SK-N-DZ (cell line): ENCODE measurements at regions not wholly inside any gene's neighbourhood (a gene's known extent, or its start where the extent isn't known, plus 50 kb on each side); places are given as distances from the start of the nearest gene placed in this dataset.
"Not testable (repeated sequence)": the region's sequence is repeated elsewhere in the genome, so short reads cannot be mapped to it uniquely, and the experiment has no call there.

Source experiments
- DNase-seq: peaks from one replicate; pipeline ENCODE4 v3.0.0-alpha.2; 2015; ENCODE audit warnings: low spot score

- DNase-seq: no peak
These were observed 165.6 kb upstream of the PRICKLE2 start for GRCh38 chr3:64390893-64391292.

DNA sequence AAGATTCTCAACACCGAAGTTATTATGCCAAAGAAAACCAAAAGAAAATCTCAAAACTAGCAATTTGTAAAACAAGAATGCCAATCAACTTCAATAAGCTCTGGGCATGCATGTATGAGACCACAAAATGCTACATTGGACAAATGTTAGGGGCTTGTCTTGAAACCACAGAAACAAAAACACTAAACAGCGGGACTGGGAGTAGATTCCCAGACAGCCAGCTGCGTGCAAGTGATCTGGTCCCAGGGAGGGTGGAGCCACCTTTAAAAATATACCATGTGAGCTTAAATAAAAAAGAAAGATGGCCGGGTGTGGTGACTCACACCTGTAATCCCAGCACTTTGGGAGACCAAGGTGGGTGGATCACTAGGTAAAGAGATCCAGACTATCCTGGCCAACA lies 163.6 kb upstream of the PRICKLE2 start:
- DNase-seq: no peak

- DNase-seq: no peak
These were observed 162.4 kb upstream of the PRICKLE2 start for GRCh38 chr3:64387688-64388087.

DNA sequence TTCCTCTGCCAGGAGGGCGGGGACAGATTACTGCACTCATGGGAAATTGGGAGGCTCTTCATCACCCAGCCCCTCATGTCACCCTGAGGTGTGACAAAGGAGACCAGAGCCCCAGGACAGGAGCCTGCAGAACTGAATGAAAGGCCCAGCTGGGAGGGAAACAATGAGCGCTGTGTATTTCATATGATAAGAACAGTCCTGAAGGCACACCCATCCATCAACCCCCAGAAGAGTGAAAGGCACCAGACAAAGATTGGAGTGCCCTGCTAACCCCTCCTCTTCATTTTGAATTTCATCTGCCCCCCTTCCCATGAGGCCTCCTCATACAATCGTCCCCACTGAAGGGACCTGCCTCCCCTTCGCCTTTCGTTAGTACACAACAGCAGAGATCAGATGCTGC lies 160.0 kb upstream of the PRICKLE2 start:
- no peak for DNase-seq

DNA sequence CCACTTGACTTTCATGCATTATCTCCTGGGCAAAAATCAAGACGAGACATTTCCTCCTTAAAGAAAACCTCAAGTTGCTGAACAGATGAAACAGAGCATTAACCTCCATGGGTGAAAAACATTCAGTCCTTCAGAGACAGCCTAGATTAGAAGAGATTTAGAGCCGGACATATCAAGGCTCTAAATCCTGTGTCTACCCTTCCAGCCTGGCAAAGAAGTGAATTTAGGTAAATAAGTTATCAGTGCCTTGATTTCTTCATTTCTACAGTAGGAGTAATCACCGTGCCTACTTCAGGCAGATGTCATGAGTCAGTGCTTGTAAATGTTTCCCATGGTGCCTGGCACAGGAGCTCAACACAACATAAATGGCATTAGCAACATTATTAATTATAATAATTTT lies 159.3 kb upstream of the PRICKLE2 start:
- DNase-seq: no peak

- DNase-seq: no peak
These were observed 156.9 kb upstream of the PRICKLE2 start for GRCh38 chr3:64382153-64382552.

DNA sequence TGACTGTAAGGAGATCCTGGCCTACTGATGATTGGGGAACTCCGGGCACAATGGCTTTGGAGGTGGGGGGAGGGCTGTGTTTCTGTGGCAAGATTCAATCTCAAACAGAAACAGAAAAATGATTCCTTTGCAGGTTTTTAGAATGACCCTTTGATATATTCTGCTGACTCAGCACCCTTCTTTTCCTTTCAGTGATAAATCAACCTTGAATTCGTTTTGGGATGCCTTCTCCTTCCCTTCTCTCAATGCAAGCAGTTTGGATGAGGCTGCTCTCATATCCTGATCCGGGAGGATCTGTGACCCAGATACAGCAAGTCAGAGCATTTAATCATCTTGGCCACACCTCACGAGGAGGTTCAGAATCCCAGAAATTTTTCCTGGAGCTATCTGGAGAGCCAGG lies 156.1 kb upstream of the PRICKLE2 start:
- no peak for DNase-seq

GRCh38 chr3:64380546-64380945 lies 155.3 kb upstream of the PRICKLE2 start:
- no peak for DNase-seq

- DNase-seq: no peak
These were observed 154.0 kb upstream of the PRICKLE2 start for GRCh38 chr3:64379221-64379620.

GRCh38 chr3:64377942-64378341 lies 152.7 kb upstream of the PRICKLE2 start:
- DNase-seq: no peak

DNA sequence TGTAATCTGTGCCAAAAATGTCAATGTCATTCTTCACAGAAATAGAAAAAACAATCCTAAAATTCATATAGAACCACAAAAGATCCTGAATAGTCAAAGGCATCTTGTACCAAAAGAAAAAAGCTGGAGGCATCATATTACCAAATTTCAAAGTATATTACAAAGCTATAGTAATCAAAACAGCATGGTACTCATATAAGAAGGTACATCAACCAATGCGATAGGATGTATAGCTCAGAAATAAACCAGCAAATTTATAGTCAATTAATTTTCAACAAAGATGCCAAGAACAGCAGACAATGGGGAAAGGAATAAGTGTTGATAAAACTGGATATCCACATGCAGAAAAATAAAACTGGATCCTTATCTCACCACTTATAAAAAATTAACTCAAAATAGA lies 150.5 kb upstream of the PRICKLE2 start:
- no peak for DNase-seq

DNA sequence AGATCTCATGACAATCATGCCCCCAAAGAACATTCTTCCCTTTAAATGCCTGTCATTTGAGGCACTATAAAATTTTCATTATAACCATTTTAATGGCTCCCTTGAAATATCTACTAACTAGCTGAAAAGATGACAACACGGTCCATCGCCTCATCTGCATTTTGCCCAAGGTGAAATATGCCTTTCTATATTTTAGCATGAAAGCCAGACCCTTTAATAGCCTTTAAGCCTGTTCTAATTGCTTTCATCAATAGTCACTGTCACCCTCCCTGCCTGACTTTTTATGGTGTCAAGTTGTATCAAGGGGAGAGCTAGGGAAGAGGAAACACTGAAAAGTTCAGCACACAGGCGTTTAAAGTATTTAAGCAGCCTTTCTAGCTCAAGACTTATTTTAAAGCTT lies 144.1 kb upstream of the PRICKLE2 start:
- DNase-seq: no peak

- DNase-seq: no peak
These were observed 143.2 kb upstream of the PRICKLE2 start for GRCh38 chr3:64368257-64369020.

- no peak for DNase-seq
These were observed 140.6 kb upstream of the PRICKLE2 start for GRCh38 chr3:64365877-64366276.

DNA sequence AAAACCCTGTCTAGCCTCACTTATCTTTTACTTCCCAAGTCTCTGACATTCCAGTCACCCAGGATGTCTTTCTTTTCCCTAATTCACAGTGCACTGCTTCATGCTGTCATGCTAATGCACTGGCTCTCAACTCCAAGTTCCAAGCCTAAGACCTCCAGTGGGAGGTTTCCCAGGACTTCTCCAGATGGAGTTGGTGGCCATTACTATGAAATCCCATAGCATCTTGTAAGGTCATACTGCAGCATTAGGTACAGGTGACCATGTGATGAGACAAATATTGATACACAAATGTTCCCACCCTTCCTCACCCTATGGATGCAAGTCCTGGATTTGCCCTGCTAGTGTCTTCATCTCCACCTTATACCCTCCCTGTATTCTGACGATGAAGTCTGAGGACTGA lies 138.6 kb upstream of the PRICKLE2 start:
- no peak for DNase-seq

- DNase-seq: no peak
These were observed 136.9 kb upstream of the PRICKLE2 start for GRCh38 chr3:64361962-64362735.

DNA sequence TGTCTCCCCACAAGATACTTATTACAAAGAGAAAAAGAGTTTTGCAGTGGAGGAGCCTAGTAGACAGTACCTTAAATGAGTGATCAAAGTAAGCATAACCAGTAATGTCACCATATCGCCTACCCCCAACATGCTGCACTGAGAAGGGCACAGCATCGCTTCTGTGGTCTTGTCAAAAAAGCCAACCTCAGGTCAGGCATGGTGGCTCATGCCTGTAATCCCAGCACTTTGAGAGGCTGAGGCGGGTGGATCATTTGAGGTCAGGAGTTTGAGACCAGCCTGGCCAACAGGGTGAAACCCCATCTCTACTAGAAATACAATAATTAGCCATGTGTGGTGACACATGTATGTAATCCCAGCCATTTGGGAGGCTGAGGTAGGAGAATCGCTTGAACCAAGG lies 135.8 kb upstream of the PRICKLE2 start:
- DNase-seq: not testable (repeated sequence)

- DNase-seq: peak; percentile 45
These were observed 135.0 kb upstream of the PRICKLE2 start for GRCh38 chr3:64360280-64360679.

GRCh38 chr3:64359735-64360134 lies 134.5 kb upstream of the PRICKLE2 start:
- no peak for DNase-seq

DNA sequence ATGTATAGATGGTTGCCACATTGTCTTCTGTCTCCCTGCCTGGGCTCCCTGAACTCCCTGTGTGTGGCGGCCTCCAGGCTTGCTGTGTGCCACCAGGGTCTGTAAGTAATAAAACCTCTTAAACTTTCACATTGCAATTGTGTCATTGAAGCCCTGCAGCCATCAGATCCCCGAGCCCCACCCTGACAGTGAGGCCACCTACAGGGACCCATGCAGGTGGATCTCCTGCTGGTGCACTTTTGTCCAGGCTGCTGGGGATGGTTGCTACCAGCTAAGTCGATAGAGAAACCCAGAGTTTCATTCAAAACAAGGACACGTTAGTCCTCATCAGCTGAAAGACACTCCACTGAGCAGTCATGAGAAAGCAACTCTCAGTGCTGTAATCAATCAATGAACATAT lies 133.6 kb upstream of the PRICKLE2 start:
- no peak for DNase-seq

DNA sequence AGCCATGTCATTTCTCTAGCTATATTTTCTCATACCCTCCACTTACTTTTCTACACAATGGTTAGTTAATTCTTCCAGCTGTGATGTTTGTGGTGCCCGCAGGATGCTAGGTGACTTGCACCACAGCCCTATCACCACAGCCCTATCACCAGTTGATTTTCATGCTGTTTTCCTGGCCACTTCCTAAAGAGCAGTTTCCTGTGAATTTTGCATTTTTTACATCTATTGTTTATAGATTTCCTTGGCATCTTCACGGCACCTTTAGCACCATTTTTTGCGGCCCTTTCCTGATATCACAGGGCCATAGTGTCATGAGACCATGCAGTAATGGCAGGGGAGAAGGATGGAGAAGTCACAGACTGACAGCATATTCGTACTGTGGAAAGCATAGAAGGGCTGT lies 132.9 kb upstream of the PRICKLE2 start:
- DNase-seq: no peak

GRCh38 chr3:64357481-64357880 lies 132.2 kb upstream of the PRICKLE2 start:
- DNase-seq: no peak

DNA sequence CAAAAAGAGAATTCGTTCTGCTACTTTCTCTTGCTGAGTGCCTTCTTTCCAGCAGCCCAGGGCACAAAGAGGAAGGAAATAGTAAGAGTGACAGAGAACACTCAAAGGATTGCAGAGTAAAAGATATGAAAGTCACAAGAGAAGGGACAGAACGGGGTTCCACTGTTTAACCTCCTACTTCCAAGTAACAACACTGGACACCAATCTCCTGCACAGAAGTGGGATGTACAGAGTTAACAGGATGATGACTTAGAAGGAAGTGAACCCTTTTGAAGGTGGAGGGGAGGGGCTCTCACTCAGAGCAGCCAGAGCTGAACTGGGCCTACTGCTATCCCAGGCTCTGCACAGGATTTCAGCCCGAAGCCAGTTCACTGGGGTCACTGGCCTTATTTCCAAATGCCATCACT lies 130.1 kb upstream of the PRICKLE2 start:
- DNase-seq: no peak
